NCI-H69 (cell line): ENCODE measurements at regions not wholly inside any gene's neighbourhood (a gene's known extent, or its start where the extent isn't known, plus 50 kb on each side); places are given as distances from the start of the nearest gene placed in this dataset.
A peak's percentile ranks its signal among the peaks of the same experiment; 100 is the strongest.

Experiments used
- DNase-seq: peaks from one replicate; lab custom pipeline; 2025; lab: John Stamatoyannopoulos, UW

DNA sequence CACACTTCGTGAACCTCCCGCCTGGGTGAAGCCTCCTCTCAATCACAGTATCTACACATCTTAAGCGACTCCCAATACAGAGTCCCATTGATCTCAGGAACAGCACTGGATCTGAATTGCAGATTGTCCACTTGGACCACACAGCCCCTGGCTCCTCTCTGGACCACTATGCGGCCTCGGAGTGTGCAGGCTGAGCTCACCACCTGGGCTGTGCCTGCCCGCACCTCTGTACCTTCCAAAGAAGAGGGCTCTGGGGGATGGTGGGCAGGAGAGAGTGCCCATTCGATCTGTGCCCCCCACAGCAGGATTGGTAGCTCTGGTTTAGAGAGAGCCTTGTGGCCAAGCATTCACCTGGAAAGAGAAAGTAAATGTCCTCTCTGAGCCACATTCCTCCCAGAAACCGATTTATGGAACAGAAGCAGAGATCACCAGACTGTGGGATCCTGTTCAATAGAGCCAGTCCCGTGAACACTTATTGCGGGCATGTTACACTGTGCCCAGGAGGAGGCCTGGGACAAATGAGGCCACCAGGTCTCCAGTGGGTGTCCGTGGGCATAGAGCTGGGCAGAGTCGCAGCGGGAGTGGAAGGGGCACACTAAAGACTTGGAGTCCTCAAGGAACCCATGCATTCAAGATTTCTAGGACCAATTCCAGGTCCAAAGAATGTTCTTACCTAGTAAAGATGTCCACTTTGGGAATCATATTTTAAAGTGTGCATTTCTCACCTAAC is 141.6 kb upstream of the SOX1 start:
- DNase-seq, result no peak

DNA sequence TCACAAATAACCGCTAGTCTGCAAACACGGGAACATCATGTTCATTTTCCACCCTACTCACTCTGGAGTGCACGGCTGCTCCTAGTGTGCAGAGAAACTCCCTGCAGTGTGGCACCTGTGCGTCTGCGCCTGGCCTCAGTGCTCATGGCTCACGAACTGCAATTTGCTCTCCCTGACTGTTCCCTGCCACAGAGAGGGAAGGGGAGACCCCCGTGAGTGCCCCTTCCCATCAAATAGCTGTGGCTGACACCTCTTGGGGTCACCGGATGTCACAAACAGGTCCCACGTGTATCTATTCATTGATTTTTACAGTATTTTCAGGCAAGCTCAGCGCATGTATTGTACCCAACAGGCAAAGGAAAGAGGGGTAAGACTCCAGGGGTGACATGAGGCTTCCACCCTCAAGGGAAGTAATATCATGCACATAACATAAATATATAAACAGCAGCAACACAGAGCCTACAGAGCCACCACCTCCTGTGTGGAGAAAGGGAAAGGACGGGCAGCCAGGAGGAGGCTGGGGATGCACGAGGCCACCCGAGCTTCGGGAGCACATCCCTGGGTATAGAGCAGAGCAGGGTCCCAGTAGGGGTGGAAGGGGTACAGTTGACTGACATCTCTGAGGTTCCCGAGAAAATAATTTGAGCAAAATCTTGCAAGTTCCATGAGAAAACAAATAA is 140.3 kb upstream of the SOX1 start:
- peak; percentile 42 for DNase-seq

DNA sequence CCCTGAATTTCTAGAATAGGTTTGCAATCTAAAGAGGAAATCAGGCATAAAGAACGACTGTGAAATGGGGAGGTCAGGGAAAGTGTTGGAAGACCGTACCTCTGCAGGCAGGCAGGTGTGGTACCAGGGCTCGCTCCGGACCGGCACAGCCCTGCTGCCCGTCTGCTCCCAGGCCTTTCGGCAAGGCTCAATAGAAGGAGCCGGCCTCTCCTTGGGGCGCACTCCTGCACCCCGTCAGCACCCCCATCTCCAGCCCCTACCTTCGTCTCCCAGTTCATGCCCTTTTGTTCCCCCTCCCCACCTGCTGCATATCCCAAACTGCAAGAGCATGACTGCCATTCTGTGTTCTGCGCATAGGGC is 139.8 kb upstream of the SOX1 start:
- no peak for DNase-seq

DNA sequence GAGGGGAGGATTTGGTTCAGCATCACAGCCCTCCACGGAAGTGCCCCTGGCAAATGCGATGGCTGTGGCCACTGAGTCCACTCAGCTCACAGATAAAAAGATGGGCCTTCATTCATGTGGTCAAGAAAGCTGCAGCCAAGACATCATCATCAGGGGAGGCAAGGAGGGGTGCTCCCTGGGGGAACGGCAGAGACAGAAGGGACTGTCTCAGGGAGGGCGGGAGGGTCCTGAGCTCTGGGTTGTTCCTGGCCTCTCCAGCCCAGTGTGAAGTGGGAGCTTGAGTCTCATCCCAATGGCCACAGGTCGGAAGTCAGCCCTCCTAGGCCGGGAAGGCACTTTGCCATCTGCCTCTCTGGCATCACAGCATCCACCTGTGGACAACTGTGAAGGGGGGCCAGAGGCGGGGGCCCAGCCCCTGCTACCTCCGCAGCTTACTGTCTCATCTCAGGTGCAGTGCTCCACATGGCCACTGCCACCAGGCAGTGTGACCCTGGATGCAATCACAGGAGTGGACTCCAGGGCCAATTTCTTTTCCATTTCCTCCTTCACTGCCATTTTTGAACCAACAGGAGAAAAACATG is 137.8 kb upstream of the SOX1 start:
- peak; percentile 26 for DNase-seq

DNA sequence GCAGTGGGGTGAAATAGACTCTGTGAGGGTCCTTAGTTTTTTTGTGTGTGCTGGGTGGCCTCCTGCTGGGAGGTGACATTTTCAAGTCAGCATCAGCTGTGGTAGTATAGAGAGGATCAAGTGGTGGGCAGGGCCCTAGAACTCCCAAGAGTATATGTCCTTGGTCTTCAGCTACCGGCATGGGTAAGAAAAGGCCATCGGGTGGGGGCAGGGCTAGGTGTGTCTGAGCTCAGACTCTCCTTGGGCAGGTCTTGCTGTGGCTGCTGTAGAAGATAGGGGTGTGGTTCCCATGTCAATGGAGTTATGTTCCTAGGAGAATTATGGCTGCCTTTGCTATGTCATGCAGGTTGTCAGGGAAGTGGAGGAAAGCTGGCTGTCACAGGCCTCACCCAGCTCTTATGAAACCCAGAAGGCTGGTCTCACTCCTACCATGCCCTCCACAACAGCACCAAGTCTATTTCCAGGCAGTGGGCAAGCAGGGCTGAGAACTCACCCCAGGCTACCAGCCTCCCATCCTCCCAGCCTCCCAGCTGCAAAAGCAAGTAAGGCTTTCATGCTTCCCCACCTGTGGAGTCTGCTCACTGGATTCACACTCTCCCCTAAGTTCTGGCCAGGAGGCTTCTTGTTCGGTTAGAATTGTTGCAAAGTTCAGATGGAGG is 130.6 kb upstream of the SOX1 start:
- no peak for DNase-seq

DNA sequence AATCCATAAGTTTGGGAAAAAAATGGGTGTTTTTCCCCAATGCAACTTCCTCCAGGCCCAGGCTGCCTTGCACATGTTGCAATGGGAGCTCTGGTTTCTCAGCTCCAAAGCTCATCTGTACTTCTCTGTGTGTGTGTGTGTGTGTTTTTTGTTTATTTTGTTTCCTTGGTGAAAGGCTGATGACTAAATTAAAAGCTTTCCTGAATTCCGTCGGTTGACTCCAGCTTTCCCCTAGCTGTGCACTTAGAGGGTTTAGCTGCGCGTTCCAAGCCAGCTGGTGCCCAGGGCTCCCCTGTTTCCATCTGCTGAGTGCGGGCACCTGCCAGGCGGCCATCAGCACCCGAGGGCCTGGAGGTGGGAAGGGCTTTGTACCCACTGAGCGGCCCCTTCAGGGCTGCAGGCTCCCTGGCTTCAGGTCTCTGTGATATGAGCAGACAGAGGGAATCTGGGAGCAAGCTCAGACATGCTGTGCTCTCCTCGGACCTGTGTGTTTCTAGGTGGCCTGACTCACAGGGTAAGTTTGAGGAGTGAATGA is 129.1 kb upstream of the SOX1 start:
- DNase-seq, result peak; percentile 71

DNA sequence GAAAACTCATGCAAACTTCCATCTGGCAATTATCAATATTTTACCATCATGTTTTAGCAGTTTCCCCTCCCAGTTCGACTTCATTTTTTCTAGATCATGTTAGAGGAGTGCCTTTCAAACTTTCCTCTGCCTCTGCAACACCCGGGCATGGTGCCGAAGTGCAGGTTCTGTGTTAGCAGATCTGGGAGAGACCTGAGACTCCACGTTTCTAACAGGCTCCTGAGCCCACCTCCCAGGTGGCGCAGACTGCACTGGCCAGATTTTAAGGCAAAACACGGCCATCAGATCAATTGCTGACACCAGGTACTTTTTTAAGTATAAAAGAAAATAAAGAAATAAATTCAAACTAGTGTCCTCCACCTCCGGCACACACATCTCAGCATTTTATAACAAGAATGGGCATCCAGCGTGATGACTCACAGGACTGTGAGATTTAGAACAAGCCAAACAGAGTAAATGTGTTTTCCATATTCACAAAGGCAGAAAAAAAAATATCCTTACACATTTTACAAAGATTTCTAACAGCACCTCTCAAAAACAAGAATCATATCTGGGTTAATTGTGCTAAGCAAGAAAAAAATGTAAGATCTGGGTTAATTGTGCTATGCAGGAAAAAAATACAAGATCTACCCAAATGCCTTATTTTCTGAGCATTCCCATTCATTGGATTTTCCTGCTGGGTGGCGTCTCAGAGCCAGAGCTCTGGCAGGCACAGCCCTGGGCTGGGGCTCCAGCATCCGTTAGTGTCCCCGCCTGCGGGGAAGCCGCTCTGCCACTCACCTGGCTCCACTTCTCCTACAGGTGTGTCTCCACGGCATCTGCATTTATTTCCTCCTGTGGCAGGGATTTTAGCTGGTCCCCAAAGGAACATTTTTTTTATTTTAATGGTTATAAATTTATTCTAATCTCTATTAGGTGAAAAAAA is 127.9 kb upstream of the SOX1 start:
- no peak for DNase-seq

DNA sequence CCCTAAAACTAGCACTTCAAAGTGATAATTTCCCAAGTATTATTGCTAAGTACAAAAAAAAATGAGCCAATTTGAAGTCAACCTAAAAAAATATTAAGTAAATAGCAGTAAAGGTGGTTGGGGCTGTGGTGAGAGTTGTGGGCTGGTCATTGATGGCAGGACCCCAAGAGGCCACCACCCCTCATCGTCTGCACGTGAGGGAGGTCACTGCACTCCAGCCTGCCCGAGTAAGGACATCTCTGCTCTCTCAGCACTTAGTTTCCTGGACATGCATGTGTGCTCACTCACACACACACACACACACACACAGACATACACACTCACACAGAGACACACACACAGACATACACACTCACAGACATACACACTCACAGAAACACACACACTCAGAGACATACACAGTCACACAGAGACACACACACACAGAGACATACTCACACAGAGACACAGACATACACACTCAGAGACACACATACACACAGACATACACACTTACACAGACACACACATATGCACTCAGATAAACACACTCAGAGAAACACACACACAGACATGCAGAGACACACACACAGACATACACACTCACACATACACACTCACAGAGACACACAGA is 127.2 kb upstream of the SOX1 start:
- DNase-seq, result no peak

DNA sequence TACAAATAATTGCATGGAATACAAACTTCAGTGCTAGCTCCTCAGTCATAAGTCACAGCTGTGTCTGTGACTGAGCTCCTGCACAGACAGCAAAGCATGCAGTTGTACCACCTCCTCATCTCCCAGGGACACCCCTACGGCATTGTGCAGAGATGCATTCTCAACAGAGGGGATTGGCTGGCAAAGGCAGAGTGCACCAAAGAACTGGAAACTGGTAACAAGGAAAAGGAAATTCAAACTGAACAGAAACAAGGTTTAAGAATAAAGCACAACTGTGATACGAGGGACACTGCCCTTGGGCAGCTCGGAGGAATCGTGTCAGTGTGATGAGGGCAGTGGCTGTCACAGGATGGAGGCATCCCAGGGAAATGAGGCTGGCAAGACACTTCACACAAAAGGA is 126.1 kb upstream of the SOX1 start:
- DNase-seq, result no peak

DNA sequence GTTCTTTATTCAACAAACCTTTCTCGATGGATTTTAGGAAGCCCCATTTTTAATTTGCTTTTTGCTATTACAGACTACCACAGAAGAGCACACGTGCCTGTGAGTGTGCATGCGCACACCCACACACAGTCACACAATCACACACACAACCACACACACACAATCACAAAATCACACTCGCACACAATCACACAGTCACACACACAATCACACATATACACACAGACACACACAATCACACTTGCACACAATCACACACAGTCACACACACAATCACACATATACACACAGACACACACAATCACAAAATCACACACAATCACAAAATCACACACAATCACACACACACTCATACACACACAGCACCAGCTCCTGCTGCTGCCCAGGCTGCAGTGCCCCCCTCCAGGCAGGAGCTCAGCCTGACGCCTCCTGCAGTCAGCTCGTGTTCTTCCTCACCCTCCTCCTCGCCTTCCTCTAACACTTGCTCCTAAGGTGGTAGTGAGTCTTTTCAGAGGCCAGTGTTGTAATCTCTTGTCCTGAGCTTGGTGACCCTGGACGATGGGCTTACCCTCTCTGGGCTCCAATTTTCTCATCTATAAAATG is 125.0 kb upstream of the SOX1 start:
- DNase-seq, result no peak

DNA sequence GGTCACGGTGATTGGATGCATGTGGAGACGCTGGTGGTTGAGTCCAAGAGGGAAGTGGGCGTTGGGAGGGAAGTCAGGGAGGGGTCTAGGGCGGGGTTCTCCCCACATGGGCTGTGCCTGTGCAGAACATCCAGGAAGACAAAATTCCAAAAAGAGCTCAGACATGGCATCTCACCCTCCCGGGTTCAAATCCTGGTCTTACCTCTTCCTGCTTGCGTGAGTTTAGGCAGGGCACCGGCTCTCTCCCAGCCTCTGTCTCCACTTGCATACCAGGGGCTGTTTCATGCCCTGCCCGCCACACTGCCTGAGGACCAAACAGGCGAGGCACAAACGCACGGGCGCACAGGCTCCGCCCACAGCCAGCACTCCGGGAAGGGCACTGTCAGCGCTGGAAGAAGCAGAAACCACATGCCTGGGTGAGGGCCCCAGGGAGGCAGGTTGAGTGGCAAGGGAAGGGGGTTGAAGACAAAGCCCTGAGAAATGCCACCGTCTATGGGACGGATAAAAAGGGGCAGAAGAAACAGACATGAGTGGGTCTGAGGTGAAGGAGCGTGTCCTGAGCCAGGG is 123.6 kb upstream of the SOX1 start:
- DNase-seq, result no peak

DNA sequence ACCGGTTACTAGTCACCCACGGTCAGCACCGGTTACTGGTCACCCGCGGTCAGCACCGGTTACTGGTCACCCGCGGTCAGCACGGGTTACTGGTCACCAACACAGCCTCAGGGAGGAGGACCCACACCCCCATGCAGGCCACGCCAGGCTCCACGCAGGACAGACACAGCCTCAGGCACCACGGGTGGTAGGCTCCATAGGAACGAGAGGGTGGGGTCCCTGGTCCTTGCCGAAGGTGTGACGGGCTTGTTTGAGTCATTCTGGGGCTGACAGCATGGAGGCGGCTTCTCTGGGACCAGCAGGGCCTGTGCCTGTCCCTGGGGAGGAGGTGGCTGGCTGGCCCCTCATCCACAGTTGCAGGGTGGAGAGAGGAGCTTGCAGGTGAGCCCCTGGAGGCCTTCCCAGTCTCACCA is 122.8 kb upstream of the SOX1 start:
- no peak for DNase-seq

DNA sequence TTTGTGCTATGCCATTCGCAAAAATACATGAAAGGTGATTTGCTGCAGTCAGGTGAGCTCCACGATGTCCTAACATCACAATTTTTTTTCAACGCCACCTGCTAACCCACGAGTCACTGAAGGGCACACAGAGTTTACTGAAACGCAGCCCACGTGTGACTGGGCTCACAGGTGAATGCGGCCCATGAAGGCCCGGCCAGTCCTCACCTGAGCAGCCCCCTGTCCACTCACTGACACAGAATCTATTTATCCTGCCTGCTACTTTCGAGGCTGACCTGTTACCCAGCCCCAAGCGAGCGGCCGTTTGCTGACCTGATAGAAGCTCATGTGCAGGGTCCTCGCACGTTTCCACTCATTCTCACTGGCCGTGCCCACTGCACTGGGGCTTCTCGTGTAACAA is 121.9 kb upstream of the SOX1 start:
- DNase-seq, result no peak

DNA sequence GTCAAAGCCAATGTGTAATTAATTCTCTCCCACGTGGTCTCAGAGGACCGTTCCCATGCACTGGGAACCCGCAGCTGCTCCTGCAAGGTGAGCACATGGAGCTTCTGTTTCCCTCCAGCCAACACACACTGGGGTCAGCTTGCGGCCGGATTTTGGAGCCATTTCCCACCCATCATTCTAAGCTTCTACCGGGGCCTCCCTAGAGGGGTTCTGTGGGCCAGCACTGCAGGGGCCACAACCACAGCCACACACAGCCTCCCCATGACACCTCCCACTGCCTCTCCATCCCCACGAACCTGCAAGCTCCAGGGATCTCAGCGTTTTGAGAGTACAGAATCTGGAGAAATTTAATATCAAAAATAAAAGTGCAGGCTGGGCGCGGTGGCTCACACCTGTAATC is 120.7 kb upstream of the SOX1 start:
- DNase-seq, result no peak

DNA sequence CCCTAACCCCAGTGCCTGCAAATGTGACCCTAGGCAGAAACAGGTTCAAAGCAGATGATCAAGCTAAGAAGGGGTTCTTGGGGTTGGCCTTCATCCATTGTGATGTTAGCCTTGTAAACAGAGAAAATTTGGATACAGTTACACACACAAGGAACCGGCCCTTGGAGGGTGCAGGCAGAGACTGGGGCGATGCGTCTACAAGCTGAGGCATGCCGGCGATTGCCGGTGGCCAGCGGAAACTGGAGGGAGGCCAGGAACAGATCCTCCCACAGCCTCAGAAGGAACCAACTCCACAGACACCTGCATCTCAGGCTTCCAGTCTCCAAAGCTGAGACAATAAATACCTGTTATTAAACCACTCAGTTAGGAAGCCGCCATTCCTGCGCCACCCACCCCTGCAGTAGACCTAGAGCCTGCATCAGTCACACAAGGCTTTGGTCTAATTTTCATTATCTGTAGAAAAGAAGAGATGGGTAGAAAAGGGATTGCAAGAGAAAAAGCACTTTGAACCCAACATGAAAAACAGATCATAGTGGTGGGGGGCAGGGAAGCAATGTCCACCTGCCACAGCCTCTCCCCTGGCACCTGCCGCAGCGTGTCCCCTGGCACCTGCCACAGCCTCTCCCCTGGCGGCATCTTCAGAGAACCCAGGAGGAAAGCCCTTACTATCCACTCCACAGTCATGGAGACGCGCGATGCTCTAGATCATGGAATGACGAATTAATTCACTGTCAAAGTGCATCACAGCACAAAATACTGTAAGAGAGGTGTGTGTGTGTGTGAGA is 119.7 kb upstream of the SOX1 start:
- peak; percentile 58 for DNase-seq

DNA sequence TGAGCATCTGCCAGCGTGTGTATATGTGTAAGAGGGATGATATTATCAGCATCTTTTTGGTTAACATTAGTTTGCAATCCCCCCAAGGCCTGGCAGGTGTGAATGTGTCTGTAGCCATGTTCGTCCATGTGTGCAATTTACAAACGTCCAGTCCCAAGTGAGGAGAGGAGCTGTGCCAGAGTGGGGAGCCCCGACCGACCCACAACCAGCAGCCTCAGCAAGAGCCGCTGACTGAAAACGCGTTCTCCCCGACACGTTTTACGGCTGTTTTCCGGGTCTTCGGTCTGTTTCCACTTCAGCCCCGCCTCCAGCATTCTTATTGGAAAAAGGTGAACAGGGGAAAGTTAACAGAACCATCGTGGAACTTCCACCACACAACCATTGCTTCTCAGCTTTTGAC is 119.1 kb upstream of the SOX1 start:
- no peak for DNase-seq

DNA sequence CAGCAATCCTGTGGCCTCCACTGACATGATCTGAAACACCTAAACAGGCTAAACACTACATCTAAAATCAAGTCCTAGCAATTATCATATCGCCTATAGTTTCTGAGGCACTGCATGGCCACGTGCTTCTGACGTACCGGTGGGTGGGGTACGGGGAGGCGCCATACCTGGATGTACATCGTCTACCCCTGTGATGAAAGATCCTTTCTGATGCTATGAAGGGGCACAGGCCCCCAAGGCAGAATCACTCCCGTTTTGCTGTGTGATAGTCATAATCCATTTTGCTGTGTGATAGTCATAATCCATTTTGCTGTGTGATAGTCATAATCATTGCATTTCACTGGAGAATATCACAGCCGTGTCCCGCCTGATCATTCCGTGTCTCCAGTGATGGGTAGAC is 118.7 kb upstream of the SOX1 start:
- no peak for DNase-seq

DNA sequence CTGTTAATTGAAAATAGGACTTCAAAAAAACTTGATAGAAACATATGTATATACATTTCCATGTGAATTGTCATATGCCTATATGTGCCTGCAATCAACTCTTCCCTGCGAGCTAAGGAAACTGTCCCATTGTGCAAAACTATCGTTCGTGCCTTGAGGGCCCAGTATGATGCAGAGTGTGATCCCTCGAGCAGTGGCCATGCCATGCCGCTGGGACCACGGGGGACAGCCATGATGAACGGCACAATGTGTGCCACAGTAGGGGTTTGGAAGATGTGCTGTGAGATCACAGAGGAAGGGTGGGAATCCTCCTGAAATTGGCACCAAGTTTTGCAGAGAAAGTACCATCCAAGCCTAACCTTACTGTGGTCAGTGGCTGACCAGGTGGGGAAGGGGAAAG is 118.1 kb upstream of the SOX1 start:
- DNase-seq, result no peak

DNA sequence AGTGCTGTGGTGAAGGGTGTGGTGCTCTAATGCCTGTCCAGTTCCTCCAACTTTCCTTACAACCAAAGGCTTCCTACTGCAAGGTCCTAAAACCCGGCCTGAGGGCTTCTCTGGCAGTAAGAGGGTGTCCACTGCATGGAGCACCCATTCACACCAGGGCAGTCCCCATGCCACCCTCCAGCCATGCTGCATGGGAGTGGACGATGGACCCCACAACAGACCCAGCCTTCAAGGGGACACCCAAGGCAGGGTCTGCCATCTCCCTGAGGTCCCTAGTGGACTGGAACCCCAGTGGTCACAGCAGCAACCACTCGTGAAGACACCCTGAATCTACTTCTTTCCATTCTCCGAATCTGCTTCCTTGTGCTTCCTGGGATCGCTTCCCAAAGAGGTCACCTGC is 117.6 kb upstream of the SOX1 start:
- DNase-seq, result no peak

DNA sequence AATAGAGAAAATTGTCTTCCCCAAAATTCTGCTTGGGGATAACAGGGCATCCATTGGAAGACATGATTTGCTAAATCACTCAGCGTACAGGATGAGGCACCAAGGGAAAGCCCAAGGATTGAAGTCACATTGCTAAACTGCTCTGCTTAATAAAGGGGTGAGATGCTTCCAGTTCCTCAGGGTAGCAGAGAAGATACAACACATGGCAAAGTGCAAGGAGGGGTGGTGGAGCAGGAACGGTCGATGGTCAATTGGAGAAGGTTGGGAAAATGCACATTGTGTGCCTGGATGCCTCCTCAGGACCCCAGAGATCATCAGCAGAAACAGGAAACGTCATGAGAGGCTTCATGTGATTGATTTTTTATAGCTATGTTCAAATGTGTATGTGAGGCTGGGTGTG is 116.3 kb upstream of the SOX1 start:
- DNase-seq, result no peak
